ENCODE measurements at regions not wholly inside any gene's neighbourhood (a gene's known extent, or its start where the extent isn't known, plus 50 kb on each side); places are given as distances from the start of the nearest gene placed in this dataset.
"Not testable (repeated sequence)": the region's sequence is repeated elsewhere in the genome, so short reads cannot be mapped to it uniquely, and the experiment has no call there.

- no peak for TF ChIP-seq CTCF (IDR thresholded peaks at IDR 0.05)
- no peak for ATAC-seq (ENCODE audit: low FRiP score)
- DNase-seq (ENCODE audit: low spot score) = no peak
Measured at GRCh38 chr13:65929436-65929835, 1300.7 kb downstream of the PCDH9 start.

DNA sequence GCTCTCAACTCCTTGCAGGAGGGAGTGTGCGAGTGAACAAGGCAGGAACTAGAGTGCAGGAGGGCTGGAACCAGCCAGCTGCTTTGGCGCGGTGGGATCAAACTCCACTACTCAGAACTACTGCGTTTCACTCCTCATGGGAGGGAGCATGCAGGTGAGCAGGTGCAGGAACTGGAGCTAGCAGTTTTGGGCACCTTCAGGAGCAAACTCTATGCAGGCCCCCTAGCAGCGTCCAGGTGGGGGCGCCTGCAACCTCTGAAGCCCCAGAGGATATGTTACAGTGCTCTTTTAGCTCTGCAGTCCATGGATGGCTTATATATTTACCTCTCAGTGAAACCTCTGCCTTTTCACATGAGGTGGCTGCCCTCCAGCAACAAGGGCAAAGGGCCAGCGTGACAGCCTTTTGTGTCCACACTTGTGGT lies 1303.4 kb downstream of the PCDH9 start:
- no peak for DNase-seq (ENCODE audit: low spot score)
- no peak for ATAC-seq (ENCODE audit: low FRiP score)
- TF ChIP-seq CTCF (IDR thresholded peaks at IDR 0.05) = no peak

GRCh38 chr13:65922846-65923245 lies 1307.3 kb downstream of the PCDH9 start:
- ATAC-seq (ENCODE audit: low FRiP score); DNase-seq (ENCODE audit: low spot score): not testable (repeated sequence)

- DNase-seq (ENCODE audit: low spot score) (no peak), ATAC-seq (ENCODE audit: low FRiP score) (no peak)
- TF ChIP-seq CTCF (IDR thresholded peaks at IDR 0.05) = no peak
Measured at GRCh38 chr13:65921933-65922332, 1308.2 kb downstream of the PCDH9 start.

GRCh38 chr13:65917731-65918130 lies 1312.4 kb downstream of the PCDH9 start:
- DNase-seq (ENCODE audit: low spot score) (no peak), ATAC-seq (ENCODE audit: low FRiP score) (no peak)
- TF ChIP-seq CTCF (IDR thresholded peaks at IDR 0.05) = no peak

- DNase-seq (ENCODE audit: low spot score) (no peak), ATAC-seq (ENCODE audit: low FRiP score) (no peak)
- TF ChIP-seq CTCF (IDR thresholded peaks at IDR 0.05) = no peak
Measured at GRCh38 chr13:65915195-65915594, 1314.9 kb downstream of the PCDH9 start.

DNA sequence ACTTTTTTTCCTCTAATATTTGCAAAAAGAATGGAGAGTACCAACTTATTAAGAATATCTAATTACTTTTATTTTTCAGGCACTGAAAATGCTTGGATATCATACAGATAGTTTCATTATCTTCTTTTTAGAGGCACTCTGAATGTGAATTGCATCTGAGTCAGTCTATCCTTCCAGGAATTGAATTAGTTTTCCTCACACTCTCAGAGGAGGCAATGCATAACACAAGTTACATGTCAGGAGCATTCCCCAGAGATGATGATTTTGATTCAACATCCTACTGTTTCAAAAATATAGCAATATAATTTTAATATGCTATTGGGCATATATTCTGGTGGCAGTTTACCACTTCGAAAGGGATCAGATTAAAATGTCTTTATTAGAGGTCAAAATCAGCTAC lies 1315.4 kb downstream of the PCDH9 start:
- DNase-seq (ENCODE audit: low spot score) (no peak), ATAC-seq (ENCODE audit: low FRiP score) (no peak)
- TF ChIP-seq CTCF (IDR thresholded peaks at IDR 0.05) = no peak

DNA sequence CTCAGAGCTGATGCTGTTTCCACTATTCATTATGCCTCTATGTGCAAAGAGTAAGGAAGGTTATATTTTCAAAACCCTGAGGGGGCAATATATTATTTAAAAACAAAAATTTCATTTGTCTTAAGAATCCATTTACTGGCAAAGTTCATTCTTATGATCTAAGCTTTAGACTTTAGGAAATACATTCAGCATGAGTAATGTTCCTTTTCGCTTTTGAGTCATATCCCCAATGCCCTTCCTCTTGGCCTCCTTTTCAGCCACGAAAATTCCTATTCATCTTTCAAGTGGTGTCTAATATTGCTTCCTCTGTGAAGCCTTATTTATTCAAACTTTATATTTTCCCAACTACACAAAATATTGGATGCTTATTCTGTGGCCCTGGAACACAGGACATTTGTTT lies 1317.0 kb downstream of the PCDH9 start:
- ATAC-seq (ENCODE audit: low FRiP score) = no peak
- no peak for DNase-seq (ENCODE audit: low spot score)
- TF ChIP-seq CTCF (IDR thresholded peaks at IDR 0.05) = no peak

Measured in omental fat pad (tissue), 3 donors.